ENCODE measurements at regions not wholly inside any gene's neighbourhood (a gene's known extent, or its start where the extent isn't known, plus 50 kb on each side); places are given as distances from the start of the nearest gene placed in this dataset.

DNA sequence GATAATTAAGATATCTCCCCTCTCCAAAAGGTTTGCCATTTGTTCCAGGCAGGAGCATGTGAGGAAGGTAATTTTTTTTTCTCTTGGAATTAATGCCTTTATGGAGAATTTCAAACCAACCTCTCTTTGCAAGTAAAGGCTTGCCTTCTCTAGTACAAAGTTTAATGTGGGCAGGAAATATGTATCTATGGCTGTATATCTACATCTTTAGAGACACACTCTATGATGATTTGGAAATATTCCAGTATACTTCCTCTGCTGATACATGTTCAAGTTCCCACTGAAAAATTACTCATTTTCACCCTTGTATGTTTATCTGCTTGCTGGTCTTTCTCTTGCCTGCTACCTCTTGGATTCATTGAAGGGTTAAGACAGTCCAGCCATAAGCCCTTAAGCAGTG, 83.5 kb upstream of the SEMA6A start:
- no peaks in the 10 kb centered on the region for H3K36me3 Mint-ChIP-seq (ENCODE audit: low read depth)
- peaks cover 23% of the 10 kb centered on the region for H3K4me1 Mint-ChIP-seq
- H3K9me3 Mint-ChIP-seq: no peaks in the 10 kb centered on the region
- H3K27me3 Mint-ChIP-seq (ENCODE audit: low read depth): no peaks in the 10 kb centered on the region
- TF ChIP-seq, protein P1, sequence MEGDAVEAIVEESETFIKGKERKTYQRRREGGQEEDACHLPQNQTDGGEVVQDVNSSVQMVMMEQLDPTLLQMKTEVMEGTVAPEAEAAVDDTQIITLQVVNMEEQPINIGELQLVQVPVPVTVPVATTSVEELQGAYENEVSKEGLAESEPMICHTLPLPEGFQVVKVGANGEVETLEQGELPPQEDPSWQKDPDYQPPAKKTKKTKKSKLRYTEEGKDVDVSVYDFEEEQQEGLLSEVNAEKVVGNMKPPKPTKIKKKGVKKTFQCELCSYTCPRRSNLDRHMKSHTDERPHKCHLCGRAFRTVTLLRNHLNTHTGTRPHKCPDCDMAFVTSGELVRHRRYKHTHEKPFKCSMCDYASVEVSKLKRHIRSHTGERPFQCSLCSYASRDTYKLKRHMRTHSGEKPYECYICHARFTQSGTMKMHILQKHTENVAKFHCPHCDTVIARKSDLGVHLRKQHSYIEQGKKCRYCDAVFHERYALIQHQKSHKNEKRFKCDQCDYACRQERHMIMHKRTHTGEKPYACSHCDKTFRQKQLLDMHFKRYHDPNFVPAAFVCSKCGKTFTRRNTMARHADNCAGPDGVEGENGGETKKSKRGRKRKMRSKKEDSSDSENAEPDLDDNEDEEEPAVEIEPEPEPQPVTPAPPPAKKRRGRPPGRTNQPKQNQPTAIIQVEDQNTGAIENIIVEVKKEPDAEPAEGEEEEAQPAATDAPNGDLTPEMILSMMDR (conservative IDR thresholded peaks at IDR 0.05): no peak
- no peak overlapping the region for H3K27ac Mint-ChIP-seq (ENCODE audit: unreplicated experiment)
- no peak for DNase-seq (ENCODE audit: low read depth, low spot score)
- H3K4me3 Mint-ChIP-seq: no peak overlapping the region

DNA sequence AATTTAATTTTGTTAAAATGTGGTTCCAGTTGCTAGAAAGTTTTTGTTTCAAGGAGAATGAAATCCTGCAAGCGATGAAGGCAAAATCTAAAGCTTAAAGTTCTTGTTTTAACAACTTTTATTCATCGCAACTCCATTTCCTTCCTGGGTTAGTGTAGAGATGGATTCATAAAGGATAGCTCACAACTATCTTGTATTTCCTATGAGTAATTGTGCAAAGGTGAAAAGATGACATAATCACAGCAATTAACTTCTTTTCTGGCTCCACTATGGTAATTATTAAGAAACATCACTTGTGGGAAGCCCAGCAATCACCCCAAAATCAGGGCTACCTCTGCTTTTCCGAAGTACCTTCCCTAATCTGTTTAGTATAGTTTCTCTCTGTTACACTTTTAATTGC, 80.8 kb upstream of the SEMA6A start:
- no peak for DNase-seq (ENCODE audit: low read depth, low spot score)
- no peaks in the 10 kb centered on the region for H3K36me3 Mint-ChIP-seq (ENCODE audit: low read depth)
- no peak overlapping the region for H3K4me3 Mint-ChIP-seq
- H3K27me3 Mint-ChIP-seq (ENCODE audit: low read depth): no peaks in the 10 kb centered on the region
- H3K9me3 Mint-ChIP-seq: no peaks in the 10 kb centered on the region
- H3K4me1 Mint-ChIP-seq: peaks cover 42% of the 10 kb centered on the region
- H3K27ac Mint-ChIP-seq (ENCODE audit: unreplicated experiment): no peak overlapping the region
- TF ChIP-seq, protein P1 (conservative IDR thresholded peaks at IDR 0.05): no peak

DNA sequence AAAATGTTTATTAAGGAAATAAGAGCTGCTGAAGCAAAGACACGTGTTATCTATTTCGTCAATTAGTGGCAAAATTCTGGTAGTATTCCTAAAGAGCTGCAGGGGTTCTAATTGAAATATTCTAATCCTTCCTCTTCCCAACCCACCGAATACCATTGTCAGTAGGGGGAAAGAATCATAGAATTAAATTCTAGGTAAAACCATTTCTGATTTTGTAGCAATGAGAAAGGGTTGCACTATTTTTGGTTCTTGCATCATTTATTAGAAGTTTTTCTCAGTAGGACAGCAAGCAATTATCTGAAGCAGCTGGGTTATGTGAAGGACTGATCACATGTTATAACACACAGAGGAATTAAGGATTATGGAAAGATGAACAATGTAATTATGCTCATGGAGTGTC, 80.3 kb upstream of the SEMA6A start:
- Mint-ChIP-seq H3K4me3 (no peak overlapping the region), H3K9me3 (no peaks in the 10 kb centered on the region), H3K36me3 (ENCODE audit: low read depth) (no peaks in the 10 kb centered on the region), H3K27ac (ENCODE audit: unreplicated experiment) (no peak overlapping the region), H3K27me3 (ENCODE audit: low read depth) (no peaks in the 10 kb centered on the region), H3K4me1 (peaks cover 42% of the 10 kb centered on the region)
- TF ChIP-seq, protein P1 (conservative IDR thresholded peaks at IDR 0.05): no peak
- no peak for DNase-seq (ENCODE audit: low read depth, low spot score)

DNA sequence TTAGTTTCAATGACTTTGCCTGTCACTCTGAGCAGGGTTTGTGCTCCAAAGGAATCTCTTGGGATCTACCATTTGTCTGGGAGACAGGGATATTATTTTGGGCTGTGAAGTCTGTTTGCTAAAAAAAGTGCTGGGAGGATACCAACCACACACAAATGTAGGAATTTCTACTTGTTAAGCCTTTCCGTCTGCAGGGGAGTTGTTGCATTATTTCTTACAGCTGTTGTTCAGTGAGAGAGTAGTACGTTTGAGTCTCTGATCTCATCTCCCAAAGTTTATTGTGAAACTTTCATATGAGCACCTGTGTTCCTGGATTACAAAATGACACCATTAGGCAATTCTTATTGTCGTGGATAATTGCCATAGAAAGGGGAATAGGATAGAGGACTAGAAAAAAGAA, 78.3 kb upstream of the SEMA6A start:
- TF ChIP-seq, protein P1 (conservative IDR thresholded peaks at IDR 0.05): no peak
- Mint-ChIP-seq H3K36me3 (ENCODE audit: low read depth) (no peaks in the 10 kb centered on the region), H3K4me3 (peak overlapping the region; percentile 1), H3K9me3 (no peaks in the 10 kb centered on the region), H3K27me3 (ENCODE audit: low read depth) (no peaks in the 10 kb centered on the region), H3K4me1 (peaks cover 32% of the 10 kb centered on the region), H3K27ac (ENCODE audit: unreplicated experiment) (peak overlapping the region; percentile 96)
- DNase-seq (ENCODE audit: low read depth, low spot score): no peak

DNA sequence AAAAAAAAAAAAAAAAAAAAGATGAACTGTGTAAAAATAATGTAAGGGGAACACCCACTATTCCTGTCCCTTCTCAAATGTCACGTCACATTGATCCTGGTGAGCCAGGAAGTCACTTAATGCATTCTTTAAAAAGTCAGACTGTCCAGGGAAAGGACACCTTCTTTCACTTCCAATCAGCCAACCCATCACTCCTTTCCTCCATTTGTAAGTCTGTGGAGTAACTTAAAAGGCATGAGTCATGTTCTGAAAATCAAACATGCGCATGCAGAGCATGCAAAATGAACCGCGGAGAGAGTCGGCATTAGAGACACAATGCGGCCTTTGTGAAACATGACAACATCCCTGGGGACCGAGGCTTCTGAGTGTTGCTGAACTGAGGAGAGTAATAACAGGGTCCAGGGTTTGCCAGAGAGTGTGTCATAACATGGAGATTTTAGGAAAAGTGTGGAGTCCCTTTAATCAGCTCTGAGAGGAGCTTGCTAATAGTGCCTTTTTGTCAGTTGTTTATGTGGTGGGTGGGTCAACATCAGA, 77.6 kb upstream of the SEMA6A start:
- DNase-seq (ENCODE audit: low read depth, low spot score): peak; percentile 53
- peak overlapping the region; percentile 68 for H3K4me3 Mint-ChIP-seq
- H3K4me1 Mint-ChIP-seq: peaks cover 32% of the 10 kb centered on the region
- no peaks in the 10 kb centered on the region for H3K27me3 Mint-ChIP-seq (ENCODE audit: low read depth)
- no peaks in the 10 kb centered on the region for H3K36me3 Mint-ChIP-seq (ENCODE audit: low read depth)
- no peaks in the 10 kb centered on the region for H3K9me3 Mint-ChIP-seq
- TF ChIP-seq, protein P1 (conservative IDR thresholded peaks at IDR 0.05): no peak
- peak overlapping the region; percentile 96 for H3K27ac Mint-ChIP-seq (ENCODE audit: unreplicated experiment)

All from neural crest cell (in vitro differentiated cells).